GM12878 (cell line): ENCODE measurements at regions not wholly inside any gene's neighbourhood (a gene's known extent, or its start where the extent isn't known, plus 50 kb on each side); places are given as distances from the start of the nearest gene placed in this dataset.

Experiments used
- ATF2 ChIP-seq: IDR thresholded peaks from 2 replicates; pipeline ENCODE4 v1.6.1; 2012; ENCODE audit warnings: low read length, inconsistent platforms
- BCL11A ChIP-seq: IDR thresholded peaks from 2 replicates; pipeline ENCODE4 v1.6.1; 2011; ENCODE audit warnings: low read depth, low read length
- BHLHE40 ChIP-seq, 2 experiments: fragments of 450-650 bp in 1 of 2; IDR thresholded peaks; 2 replicates each; pipeline ENCODE4 v1.6.1; 2011 to 2017; ENCODE audit warnings: low read depth in 2 of 2, borderline replicate concordance in 1 of 2, improper control_type of control experiment in 1 of 2, low read length in 1 of 2, mild to moderate bottlenecking in 1 of 2
- CREB1 ChIP-seq: IDR thresholded peaks from 2 replicates; pipeline ENCODE4 v1.6.1; 2012; ENCODE audit warnings: low read depth, mild to moderate bottlenecking, inconsistent platforms
- HSF1 ChIP-seq: fragments of 150-350 bp; IDR thresholded peaks from 2 replicates; pipeline ENCODE4 v1.6.1; 2014; ENCODE audit warnings: mild to moderate bottlenecking, low read depth, low read length
- JUND ChIP-seq: IDR thresholded peaks from 2 replicates; pipeline ENCODE4 v1.6.1; 2012; ENCODE audit warnings: low read depth, mild to moderate bottlenecking, low read length, improper control_type of control experiment, moderate library complexity
- KDM1A ChIP-seq: fragments of 200-600 bp; sonication (generic); IDR thresholded peaks from 2 replicates; pipeline ENCODE4 v1.6.1; 2016; ENCODE audit warnings: borderline replicate concordance
- MAX ChIP-seq: IDR thresholded peaks from 2 replicates; pipeline ENCODE4 v1.6.1; 2012; ENCODE audit warnings: low read depth, low read length, improper control_type of control experiment
- NR2C2 ChIP-seq: IDR thresholded peaks from 2 replicates; pipeline ENCODE4 v1.6.1; 2011; ENCODE audit warnings: borderline replicate concordance, low read depth; ENCODE audit not compliant: control insufficient read depth, insufficient read length
- PBX3 ChIP-seq: IDR thresholded peaks from 2 replicates; pipeline ENCODE4 v1.6.1; 2011; ENCODE audit warnings: mild to moderate bottlenecking, low read depth, low read length, moderate library complexity; ENCODE audit not compliant: insufficient replicate concordance
- POLR2A ChIP-seq: IDR thresholded peaks from 2 replicates; pipeline ENCODE4 v1.6.1; 2011; ENCODE audit warnings: low read depth, mild to moderate bottlenecking, low read length
- REST ChIP-seq: IDR thresholded peaks from 2 replicates; pipeline ENCODE4 v1.6.1; 2012; ENCODE audit warnings: mild to moderate bottlenecking, low read depth, low read length
- TCF12 ChIP-seq: IDR thresholded peaks from 2 replicates; pipeline ENCODE4 v1.6.1; 2011; ENCODE audit warnings: low read depth, mild to moderate bottlenecking, low read length
- ZSCAN29 ChIP-seq: fragments of 450-650 bp; IDR thresholded peaks from 2 replicates; pipeline ENCODE4 v1.6.1; 2017; ENCODE audit warnings: mild to moderate bottlenecking, moderate library complexity

GRCh38 chr1:209383422-209383821 is 200.1 kb upstream of the CAMK1G start:
- TF ChIP-seq POLR2A (no peak), PBX3 (no peak), ATF2 (no peak), JUND (no peak), MAX (no peak), TCF12 (no peak), ZSCAN29 (no peak), BHLHE40 (IDR thresholded peaks at IDR 0.05; ENCODE audit: borderline replicate concordance in 1 of 2, low read depth in 2 of 2, low read length in 1 of 2) (no peak), NR2C2 (no peak), HSF1 (no peak), KDM1A (no peak), CREB1 (no peak), REST (no peak), BCL11A (no peak)
